Suppressor macrophage treated with lipopolysaccharide for 4 hours (primary cell): ENCODE measurements at regions not wholly inside any gene's neighbourhood (a gene's known extent, or its start where the extent isn't known, plus 50 kb on each side); places are given as distances from the start of the nearest gene placed in this dataset.
"Not testable (repeated sequence)": the region's sequence is repeated elsewhere in the genome, so short reads cannot be mapped to it uniquely, and the experiment has no call there.

Experiments used
- DNase-seq: peaks from one replicate; pipeline ENCODE4 v3.0.0-alpha.2; 2020

GRCh38 chr1:149157409-149157808 is 54.1 kb upstream of the NBPF9 start:
- DNase-seq, result not testable (repeated sequence)

DNA sequence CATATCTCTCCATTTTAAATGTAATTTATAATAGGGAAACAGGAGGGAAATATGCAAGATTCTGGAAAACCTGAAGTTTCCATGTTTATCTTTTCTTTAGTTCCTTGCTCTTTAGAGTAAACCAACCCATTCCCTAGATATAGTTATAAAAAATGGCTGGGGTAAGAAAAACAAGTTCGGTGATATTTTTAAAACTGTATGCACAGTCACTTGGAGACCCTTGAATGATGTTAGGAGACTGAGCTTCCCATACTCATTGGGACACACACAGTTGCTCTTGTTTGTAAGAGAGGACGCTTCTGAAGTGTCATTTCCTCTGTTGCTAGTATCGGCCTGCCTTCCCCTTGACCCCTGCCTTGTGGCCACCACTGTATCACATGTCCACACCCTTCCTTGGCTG is 55.0 kb upstream of the NBPF9 start:
- DNase-seq, result not testable (repeated sequence)

- not testable (repeated sequence) for DNase-seq
Observed at GRCh38 chr1:149163063-149163444, 59.7 kb upstream of the NBPF9 start.

DNA sequence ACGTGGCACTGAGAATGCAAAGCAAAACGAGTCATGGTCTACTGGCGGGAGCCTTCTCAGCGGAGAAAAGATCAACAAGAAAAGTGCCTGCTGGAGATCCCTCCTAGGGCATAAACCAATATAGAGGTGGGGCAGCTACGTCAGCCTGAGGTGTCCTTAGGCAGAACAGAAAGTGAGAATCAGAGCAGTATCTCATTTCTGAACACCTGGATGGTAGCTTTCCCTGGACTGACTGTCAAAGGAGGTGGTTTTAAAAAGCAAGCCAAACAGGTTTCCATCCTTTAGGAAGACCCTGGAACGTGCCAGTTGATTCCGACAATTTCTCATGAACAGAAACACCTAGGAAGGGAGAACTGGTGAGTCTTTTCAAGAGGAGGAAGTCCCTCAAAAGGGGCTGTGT is 71.4 kb upstream of the NBPF9 start:
- not testable (repeated sequence) for DNase-seq

GRCh38 chr1:149175812-149176211 is 72.5 kb upstream of the NBPF9 start:
- DNase-seq, result not testable (repeated sequence)

DNA sequence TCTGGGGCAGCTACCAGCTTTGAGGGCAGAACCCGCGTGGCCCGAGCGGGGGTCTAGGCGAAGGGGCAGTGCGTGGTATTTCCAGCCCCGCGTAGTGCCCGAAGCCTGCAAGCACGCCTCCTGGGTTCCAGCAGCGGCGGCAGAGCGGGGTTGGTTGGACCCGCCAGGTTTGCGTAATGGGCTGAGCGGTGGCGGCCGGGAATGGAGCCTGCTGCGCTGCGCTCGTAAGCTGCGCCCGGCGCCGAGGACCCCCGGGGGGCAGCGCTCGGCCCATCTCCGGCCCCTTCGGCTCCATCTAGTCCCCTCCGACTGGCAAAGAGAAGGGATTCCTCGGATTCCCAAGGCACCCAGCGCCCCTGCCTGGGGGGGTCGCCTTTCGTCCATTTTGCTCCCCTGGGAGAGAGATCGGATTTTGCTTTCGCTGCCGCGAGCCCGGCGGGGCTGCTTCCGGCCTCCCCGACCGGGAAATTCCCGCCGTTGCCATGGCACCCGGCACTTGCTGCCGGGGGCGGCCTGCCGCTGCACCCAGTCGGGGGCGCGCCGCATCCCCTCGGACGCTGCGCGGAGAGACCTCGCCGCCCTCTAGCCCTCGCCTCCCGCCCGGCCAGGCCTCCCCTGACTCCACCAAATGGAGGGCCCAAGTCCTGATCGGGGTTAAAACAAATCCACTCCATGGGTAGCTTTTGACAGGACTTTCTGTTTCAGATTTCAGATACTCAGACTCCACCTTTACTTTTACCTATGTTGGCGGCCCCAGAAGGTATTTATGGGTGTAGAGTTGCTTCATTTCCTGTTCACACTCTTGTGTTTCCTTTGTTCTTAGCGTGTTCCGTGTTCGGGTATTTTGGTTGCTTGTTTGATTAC is 73.3 kb upstream of the NBPF9 start:
- peak; percentile 23 for DNase-seq

DNA sequence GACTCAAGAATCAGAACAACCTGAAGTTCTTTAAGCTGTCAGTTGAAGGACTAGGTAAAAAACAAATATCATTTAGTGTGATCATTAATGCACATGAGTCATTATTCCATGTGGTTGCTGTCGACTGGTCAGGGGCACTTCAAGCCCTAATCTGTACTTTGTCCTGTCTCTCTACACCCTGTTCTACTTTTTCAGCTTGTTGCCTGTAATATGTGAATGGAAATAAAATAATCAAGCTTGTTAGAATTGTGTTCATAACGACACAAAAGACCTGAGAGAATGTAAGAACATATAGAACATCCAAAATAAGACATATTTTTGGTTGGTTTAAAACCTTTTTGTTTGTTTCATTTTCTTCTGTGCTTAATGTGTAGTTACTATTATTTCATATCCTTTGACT is 87.4 kb upstream of the NBPF9 start:
- not testable (repeated sequence) for DNase-seq

DNA sequence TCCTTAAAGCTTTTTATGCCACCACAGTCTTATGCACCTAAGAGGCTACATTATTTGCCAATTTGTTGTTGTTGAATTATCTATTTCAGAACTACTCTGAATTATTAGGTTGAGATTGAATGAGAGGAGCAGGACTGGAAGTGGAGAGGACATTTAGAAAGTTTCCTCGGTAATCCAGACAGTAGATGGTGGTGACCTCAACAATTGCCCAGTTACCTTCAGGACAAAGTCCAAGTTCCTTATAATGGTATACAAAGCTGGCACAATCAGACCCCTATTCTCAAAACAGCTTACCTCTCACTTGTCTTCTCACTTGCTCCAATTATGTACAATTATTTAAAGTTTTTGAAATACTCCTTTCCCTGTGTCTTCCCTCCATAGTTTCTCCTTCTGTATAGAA is 93.3 kb upstream of the NBPF9 start:
- not testable (repeated sequence) for DNase-seq

DNA sequence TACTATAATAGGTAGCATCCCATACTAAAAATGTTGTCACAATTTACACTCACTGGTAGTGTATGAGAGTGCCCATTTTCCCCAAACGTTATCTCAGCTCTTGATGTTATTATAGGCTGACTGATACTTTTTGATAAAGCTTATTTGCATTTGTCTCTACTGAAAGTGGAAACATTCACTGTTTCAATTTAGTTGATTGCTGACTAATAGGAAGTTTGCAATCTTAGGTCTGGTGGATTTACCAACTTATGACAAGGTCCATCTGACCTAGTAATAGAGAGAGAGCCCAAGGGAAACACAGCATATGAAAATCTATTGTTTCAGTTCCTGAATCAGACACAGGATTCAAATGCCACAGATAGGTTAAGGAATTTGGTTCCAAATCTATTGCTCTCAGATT is 97.2 kb upstream of the NBPF9 start:
- DNase-seq, result peak; percentile 83

- not testable (repeated sequence) for DNase-seq
Observed at GRCh38 chr1:149202283-149202682, 98.9 kb upstream of the NBPF9 start.

GRCh38 chr1:149204396-149204795 is 101.0 kb upstream of the NBPF9 start:
- DNase-seq, result not testable (repeated sequence)

DNA sequence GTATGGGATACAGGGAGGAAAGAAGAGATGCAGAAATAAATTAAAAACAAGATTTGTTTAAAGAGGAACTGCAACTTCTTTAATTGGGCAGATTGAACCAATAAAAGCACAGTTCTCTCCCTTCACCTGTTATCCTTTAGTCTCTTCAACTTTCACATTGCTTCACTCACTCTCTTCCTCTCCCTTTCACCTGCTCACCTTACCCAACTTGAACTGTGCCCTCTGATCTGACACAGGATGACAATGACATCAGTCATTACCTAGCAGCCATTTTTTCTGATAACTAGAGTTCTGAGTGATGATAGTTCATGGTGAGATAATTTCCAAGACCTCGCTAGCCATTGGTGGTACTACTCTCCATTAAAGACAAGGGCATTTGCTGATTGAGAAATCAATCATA is 105.5 kb upstream of the NBPF9 start:
- not testable (repeated sequence) for DNase-seq

- DNase-seq, result not testable (repeated sequence)
Observed at GRCh38 chr1:149211757-149212420, 108.5 kb upstream of the NBPF9 start.

GRCh38 chr1:149212946-149213345 is 109.6 kb upstream of the NBPF9 start:
- DNase-seq, result not testable (repeated sequence)

GRCh38 chr1:149213673-149214072 is 110.3 kb upstream of the NBPF9 start:
- DNase-seq, result not testable (repeated sequence)

GRCh38 chr1:149218080-149218988 is 115.0 kb upstream of the NBPF9 start:
- not testable (repeated sequence) for DNase-seq

DNA sequence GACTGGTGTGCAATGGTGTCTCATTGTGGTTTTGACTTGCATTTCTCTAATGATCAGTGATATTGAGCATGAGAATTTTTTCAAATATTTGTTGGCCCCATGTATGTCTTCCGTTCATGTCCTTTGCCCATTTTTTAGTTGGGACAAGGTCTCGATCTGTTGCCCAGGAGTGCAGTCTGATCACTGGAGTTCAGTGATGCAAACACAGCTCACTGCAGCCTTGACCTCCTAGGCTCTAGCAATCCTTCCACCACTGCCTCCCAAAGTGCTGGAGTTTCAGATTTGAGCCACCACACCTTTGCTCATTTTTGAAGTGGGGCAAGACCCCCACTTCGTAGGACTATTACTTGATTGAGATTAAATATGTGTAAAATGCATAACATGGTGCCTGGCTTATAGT is 116.2 kb upstream of the NBPF9 start:
- not testable (repeated sequence) for DNase-seq

DNA sequence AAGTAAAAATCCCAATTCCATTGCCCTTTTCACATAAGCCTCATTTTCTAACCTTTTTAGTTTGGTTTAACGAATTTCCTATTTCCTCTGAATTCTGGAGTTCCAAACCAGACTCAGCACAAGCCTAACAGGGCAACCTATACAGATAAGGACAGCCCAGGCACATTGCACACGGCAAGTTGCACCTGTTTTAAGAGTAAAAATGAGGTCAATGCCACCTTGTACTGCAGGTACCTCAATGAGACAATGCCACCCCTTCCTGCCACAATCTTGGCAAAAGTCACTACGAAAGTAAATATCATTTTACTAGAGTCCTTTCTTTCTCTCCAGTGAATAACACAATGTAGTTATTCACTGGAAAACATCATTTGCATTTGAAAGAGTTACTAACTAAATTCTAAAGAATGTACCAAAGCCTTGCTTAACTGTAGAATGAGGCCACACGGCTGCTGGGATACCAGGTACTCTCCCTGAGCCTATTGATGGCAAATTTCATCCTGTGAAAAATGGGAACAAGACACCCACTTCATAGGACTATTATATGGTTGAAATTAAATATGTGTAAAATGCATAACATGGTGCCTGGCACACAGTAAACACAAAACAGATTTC is 117.2 kb upstream of the NBPF9 start:
- DNase-seq, result not testable (repeated sequence)

- not testable (repeated sequence) for DNase-seq
Observed at GRCh38 chr1:149227933-149228665, 124.7 kb upstream of the NBPF9 start.

- not testable (repeated sequence) for DNase-seq
Observed at GRCh38 chr1:149228672-149229585, 125.6 kb upstream of the NBPF9 start.

DNA sequence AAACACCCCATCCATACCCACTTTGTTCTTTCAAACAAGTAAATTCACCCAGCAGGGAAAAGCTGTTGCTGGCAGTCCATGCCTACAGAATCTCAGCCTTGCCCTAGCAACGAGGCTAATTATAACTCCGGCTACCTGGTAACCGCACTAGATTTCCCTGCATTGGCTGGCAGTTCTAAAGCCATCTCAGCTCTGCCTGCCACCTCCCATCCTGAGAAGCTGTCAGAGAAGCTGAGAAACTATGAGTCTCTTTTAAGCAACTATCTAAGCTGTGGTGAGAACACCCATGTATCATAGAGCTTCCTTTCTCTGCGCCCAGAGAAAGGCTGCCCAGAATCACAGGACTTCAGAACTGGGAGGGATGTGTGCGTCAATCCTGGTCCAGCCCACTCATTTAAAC is 126.5 kb upstream of the NBPF9 start:
- not testable (repeated sequence) for DNase-seq
